ENCODE measurements at regions not wholly inside any gene's neighbourhood (a gene's known extent, or its start where the extent isn't known, plus 50 kb on each side); places are given as distances from the start of the nearest gene placed in this dataset.
"Not testable (repeated sequence)": the region's sequence is repeated elsewhere in the genome, so short reads cannot be mapped to it uniquely, and the experiment has no call there.

- intact Hi-C loops (cut with micrococcal nuclease; ENCODE audit: unreplicated experiment): no loop called here
- Mint-ChIP-seq H3K9me3 (ENCODE audit: unreplicated experiment) (peaks cover 10% of the 10 kb centered on the region), H3K36me3 (ENCODE audit: insufficient read depth, unreplicated experiment) (no peaks in the 10 kb centered on the region), H3K27me3 (ENCODE audit: insufficient read depth, unreplicated experiment) (peaks cover 5% of the 10 kb centered on the region), H3K4me3 (ENCODE audit: unreplicated experiment) (no peak overlapping the region), H3K4me1 (ENCODE audit: low read depth, unreplicated experiment) (no peaks in the 10 kb centered on the region), H3K27ac (ENCODE audit: unreplicated experiment) (no peak overlapping the region)
- Histone ChIP-seq H3K27me3 (replicated peaks; ENCODE audit: control insufficient read depth, insufficient read depth, low read length) (no peaks in the 10 kb centered on the region), H3K9me3 (no peaks in the 10 kb centered on the region), H3K4me3 (ENCODE audit: low read depth, low read length) (no peak overlapping the region), H3K4me1 (no peaks in the 10 kb centered on the region), H3K36me3 (ENCODE audit: control insufficient read depth, insufficient read depth, low read length) (no peaks in the 10 kb centered on the region)
- ChIA-PET POLR2A (no interaction called here), CTCF (no interaction called here)
- DNase-seq: no peak
- TF ChIP-seq CTCF (IDR thresholded peaks at IDR 0.05; ENCODE audit: insufficient read depth in 1 of 2, low read depth in 1 of 2, low read length in 1 of 2, severe bottlenecking in 1 of 2, unreplicated experiment in 1 of 2): no peak
- BruUV-seq (replicated peaks): no TSS peak
These were observed 170.9 kb downstream of the RAMP3 start for GRCh38 chr7:45328403-45328981.

DNA sequence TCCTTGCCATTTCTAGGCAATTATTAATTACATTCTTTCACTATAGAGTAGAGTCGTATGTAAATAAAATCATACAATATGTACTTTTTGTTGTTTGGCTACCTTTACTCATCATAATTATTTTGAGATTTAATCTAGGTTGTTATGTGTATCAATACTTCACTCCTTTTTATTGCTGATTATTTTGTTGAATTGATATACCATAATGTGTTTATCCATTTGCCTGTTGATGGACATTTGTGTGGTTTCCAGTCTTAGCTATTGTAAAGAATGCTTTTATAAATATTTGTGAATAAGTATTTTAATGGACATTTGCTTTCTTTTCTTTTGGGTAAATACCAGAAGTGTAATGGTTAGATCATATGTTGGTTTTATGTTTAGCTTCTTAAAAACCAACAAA, 174.0 kb downstream of the RAMP3 start:
- H3K4me3 ChIP-seq (ENCODE audit: low read depth, low read length): no peak overlapping the region
- no peaks in the 10 kb centered on the region for H3K4me1 Mint-ChIP-seq (ENCODE audit: low read depth, unreplicated experiment)
- BruUV-seq (replicated peaks): no TSS peak
- H3K9me3 ChIP-seq: no peaks in the 10 kb centered on the region
- H3K4me3 Mint-ChIP-seq (ENCODE audit: unreplicated experiment): no peak overlapping the region
- H3K27me3 Mint-ChIP-seq (ENCODE audit: insufficient read depth, unreplicated experiment): peaks cover 14% of the 10 kb centered on the region
- no peak for DNase-seq
- POLR2A ChIA-PET: no interaction called here
- no peaks in the 10 kb centered on the region for H3K4me1 ChIP-seq
- intact Hi-C loops (cut with micrococcal nuclease; ENCODE audit: unreplicated experiment): no loop called here
- no peaks in the 10 kb centered on the region for H3K36me3 ChIP-seq (ENCODE audit: control insufficient read depth, insufficient read depth, low read length)
- H3K27ac Mint-ChIP-seq (ENCODE audit: unreplicated experiment): no peak overlapping the region
- H3K9me3 Mint-ChIP-seq (ENCODE audit: unreplicated experiment): peaks cover 37% of the 10 kb centered on the region
- no peaks in the 10 kb centered on the region for H3K36me3 Mint-ChIP-seq (ENCODE audit: insufficient read depth, unreplicated experiment)
- CTCF ChIA-PET: no interaction called here
- no peak for TF ChIP-seq CTCF (IDR thresholded peaks at IDR 0.05; ENCODE audit: insufficient read depth in 1 of 2, low read depth in 1 of 2, low read length in 1 of 2, severe bottlenecking in 1 of 2, unreplicated experiment in 1 of 2)
- H3K27me3 ChIP-seq (replicated peaks; ENCODE audit: control insufficient read depth, insufficient read depth, low read length): no peaks in the 10 kb centered on the region

DNA sequence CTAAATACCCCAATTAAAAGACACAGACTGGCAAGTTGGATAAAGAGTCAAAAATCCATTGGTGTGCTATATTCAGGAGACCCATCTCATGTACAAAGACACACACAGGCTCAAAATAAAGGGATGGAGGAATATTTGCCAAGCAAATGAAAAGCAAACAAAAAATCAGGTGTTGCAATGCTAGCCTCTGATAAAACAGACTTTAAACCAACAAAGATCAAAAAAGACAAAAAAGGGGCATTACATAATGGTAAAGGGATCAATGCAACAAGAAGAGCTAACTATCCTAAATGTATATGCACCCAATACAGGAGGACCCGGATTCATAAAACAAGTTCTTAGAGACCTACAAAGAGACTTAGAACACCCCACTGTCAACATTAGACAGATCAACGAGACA, 177.4 kb downstream of the RAMP3 start:
- H3K27me3 ChIP-seq (replicated peaks; ENCODE audit: control insufficient read depth, insufficient read depth, low read length); H3K4me3 ChIP-seq (ENCODE audit: low read depth, low read length); H3K36me3 Mint-ChIP-seq (ENCODE audit: insufficient read depth, unreplicated experiment); CTCF ChIA-PET; H3K4me1 Mint-ChIP-seq (ENCODE audit: low read depth, unreplicated experiment); intact Hi-C loops (cut with micrococcal nuclease; ENCODE audit: unreplicated experiment); BruUV-seq (replicated peaks); POLR2A ChIA-PET; DNase-seq; H3K4me1 ChIP-seq; H3K4me3 Mint-ChIP-seq (ENCODE audit: unreplicated experiment); H3K36me3 ChIP-seq (ENCODE audit: control insufficient read depth, insufficient read depth, low read length); H3K27ac Mint-ChIP-seq (ENCODE audit: unreplicated experiment); H3K9me3 ChIP-seq: not testable (repeated sequence)
- peaks cover 19% of the 10 kb centered on the region for H3K27me3 Mint-ChIP-seq (ENCODE audit: insufficient read depth, unreplicated experiment)
- peaks cover 37% of the 10 kb centered on the region for H3K9me3 Mint-ChIP-seq (ENCODE audit: unreplicated experiment)

DNA sequence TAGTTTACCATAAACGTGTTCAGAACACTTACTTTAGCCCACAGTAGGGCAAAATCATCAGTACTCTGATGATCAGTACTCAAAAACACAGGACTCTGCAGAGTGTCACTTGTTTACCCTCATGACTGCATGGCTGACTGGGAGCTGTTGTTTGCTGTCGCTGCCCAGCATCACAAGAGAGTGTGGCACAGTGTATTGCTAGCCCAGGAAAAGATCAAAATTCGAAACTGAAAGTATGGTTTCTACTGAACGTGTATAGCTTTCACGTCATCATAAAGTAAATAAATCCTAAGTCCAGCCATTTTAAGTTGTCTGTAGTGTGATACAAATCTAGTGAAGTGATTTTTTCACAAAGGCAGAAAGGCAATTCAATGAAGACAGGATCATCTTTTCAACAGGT, 184.6 kb downstream of the RAMP3 start:
- H3K9me3 Mint-ChIP-seq (ENCODE audit: unreplicated experiment): no peaks in the 10 kb centered on the region
- H3K36me3 Mint-ChIP-seq (ENCODE audit: insufficient read depth, unreplicated experiment): no peaks in the 10 kb centered on the region
- Histone ChIP-seq H3K4me1 (no peaks in the 10 kb centered on the region; the same call in 1 of the 2 replicates), H3K4me3 (ENCODE audit: low read depth, low read length) (no peak overlapping the region), H3K9me3 (no peaks in the 10 kb centered on the region), H3K27me3 (replicated peaks; ENCODE audit: control insufficient read depth, insufficient read depth, low read length) (no peaks in the 10 kb centered on the region), H3K36me3 (ENCODE audit: control insufficient read depth, insufficient read depth, low read length) (no peaks in the 10 kb centered on the region)
- ChIA-PET POLR2A (no interaction called here), CTCF (no interaction called here)
- intact Hi-C loops (cut with micrococcal nuclease; ENCODE audit: unreplicated experiment): no loop called here
- H3K4me3 Mint-ChIP-seq (ENCODE audit: unreplicated experiment): no peak overlapping the region
- no peak for TF ChIP-seq CTCF (IDR thresholded peaks at IDR 0.05; ENCODE audit: insufficient read depth in 1 of 2, low read depth in 1 of 2, low read length in 1 of 2, severe bottlenecking in 1 of 2, unreplicated experiment in 1 of 2)
- H3K4me1 Mint-ChIP-seq (ENCODE audit: low read depth, unreplicated experiment): peaks cover 8% of the 10 kb centered on the region
- DNase-seq: no peak
- H3K27ac Mint-ChIP-seq (ENCODE audit: unreplicated experiment): no peak overlapping the region
- BruUV-seq (replicated peaks): no TSS peak
- peaks cover 14% of the 10 kb centered on the region for H3K27me3 Mint-ChIP-seq (ENCODE audit: insufficient read depth, unreplicated experiment)

Measured in Caco-2 (cell line).